GM19023 (cell line): ENCODE measurements at regions not wholly inside any gene's neighbourhood (a gene's known extent, or its start where the extent isn't known, plus 50 kb on each side); places are given as distances from the start of the nearest gene placed in this dataset.
"Not testable (repeated sequence)": the region's sequence is repeated elsewhere in the genome, so short reads cannot be mapped to it uniquely, and the experiment has no call there.

ENCODE experiments used
- ATAC-seq: cut with Tn5 transposase; IDR thresholded peaks from one replicate; pipeline ENCODE4 v1.9.1; 2021; ENCODE audit warnings: mild to moderate bottlenecking, moderate library complexity; ENCODE audit not compliant: unreplicated experiment

GRCh38 chr3:106294121-106294520, 425.3 kb upstream of the CBLB start:
- ATAC-seq = no peak

GRCh38 chr3:106296062-106296461, 427.2 kb upstream of the CBLB start:
- no peak for ATAC-seq

- ATAC-seq = peak; percentile 53
Observed at GRCh38 chr3:106299300-106300098, 430.7 kb upstream of the CBLB start.

GRCh38 chr3:106302451-106303221, 433.8 kb upstream of the CBLB start:
- peak; percentile 94 for ATAC-seq

- no peak for ATAC-seq
Observed at GRCh38 chr3:106303766-106304165, 435.0 kb upstream of the CBLB start.

- no peak for ATAC-seq
Observed at GRCh38 chr3:106305127-106305526, 436.3 kb upstream of the CBLB start.

GRCh38 chr3:106305882-106306435, 437.1 kb upstream of the CBLB start:
- ATAC-seq = no peak

GRCh38 chr3:106309274-106309673, 440.5 kb upstream of the CBLB start:
- no peak for ATAC-seq

GRCh38 chr3:106309798-106310197, 441.0 kb upstream of the CBLB start:
- ATAC-seq = not testable (repeated sequence)

GRCh38 chr3:106317141-106318055, 448.6 kb upstream of the CBLB start:
- ATAC-seq = no peak

- ATAC-seq = not testable (repeated sequence)
Observed at GRCh38 chr3:106321438-106321837, 452.6 kb upstream of the CBLB start.

- ATAC-seq = no peak
Observed at GRCh38 chr3:106323586-106323985, 454.8 kb upstream of the CBLB start.

- ATAC-seq = no peak
Observed at GRCh38 chr3:106326941-106327695, 458.3 kb upstream of the CBLB start.

GRCh38 chr3:106327696-106328025, 458.8 kb upstream of the CBLB start:
- no peak for ATAC-seq

- no peak for ATAC-seq
Observed at GRCh38 chr3:106328224-106328623, 459.4 kb upstream of the CBLB start.

- ATAC-seq = no peak
Observed at GRCh38 chr3:106329521-106329920, 460.7 kb upstream of the CBLB start.

- no peak for ATAC-seq
Observed at GRCh38 chr3:106331636-106332035, 462.8 kb upstream of the CBLB start.

- ATAC-seq = no peak
Observed at GRCh38 chr3:106332129-106332528, 463.3 kb upstream of the CBLB start.

GRCh38 chr3:106332884-106333283, 464.1 kb upstream of the CBLB start:
- peak; percentile 48 for ATAC-seq

GRCh38 chr3:106333911-106334618, 465.3 kb upstream of the CBLB start:
- ATAC-seq = peak; percentile 72
